NCI-H146 (cell line): ENCODE measurements at regions not wholly inside any gene's neighbourhood (a gene's known extent, or its start where the extent isn't known, plus 50 kb on each side); places are given as distances from the start of the nearest gene placed in this dataset.

ENCODE experiments used
- DNase-seq: peaks from one replicate; lab custom pipeline; 2025; lab: John Stamatoyannopoulos, UW

DNA sequence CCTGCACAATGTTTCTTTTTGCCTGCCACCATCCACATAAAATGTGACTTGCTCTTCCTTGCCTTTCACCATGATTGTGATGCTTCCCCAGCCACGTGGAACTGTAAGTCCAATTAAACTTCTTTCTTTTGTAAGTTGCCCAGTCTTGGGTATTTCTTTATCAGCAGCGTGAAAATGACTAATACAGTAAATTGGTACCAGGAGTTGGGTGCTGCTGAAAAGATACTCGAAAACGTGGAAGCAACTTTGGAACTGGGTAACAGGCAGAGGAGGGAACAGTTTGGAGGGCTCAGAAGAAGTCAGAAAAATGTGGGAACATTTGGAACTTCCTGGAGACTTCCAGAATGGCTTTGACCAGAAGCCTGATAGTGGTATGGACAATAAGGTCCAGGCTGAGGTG, 425.3 kb downstream of the GPATCH2 start:
- DNase-seq, result no peak

DNA sequence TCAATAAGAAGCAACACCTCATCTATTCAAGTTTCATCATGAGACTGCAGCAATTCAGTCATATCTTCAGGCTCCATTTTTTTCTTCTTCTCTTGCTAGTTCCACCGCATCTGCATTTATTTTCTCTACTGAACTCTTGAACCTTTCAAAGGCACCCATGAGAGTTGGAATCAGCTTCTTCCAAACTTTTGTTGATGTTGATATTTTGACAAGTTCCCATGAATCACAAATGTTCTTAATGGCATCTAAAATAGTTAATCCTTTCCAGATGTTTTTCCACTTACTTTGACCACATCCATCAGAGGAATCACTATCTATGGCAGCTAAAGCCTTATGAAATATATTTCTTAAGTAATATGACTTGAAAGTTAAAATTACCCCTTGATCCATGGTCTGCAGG, 434.3 kb downstream of the GPATCH2 start:
- DNase-seq, result no peak

DNA sequence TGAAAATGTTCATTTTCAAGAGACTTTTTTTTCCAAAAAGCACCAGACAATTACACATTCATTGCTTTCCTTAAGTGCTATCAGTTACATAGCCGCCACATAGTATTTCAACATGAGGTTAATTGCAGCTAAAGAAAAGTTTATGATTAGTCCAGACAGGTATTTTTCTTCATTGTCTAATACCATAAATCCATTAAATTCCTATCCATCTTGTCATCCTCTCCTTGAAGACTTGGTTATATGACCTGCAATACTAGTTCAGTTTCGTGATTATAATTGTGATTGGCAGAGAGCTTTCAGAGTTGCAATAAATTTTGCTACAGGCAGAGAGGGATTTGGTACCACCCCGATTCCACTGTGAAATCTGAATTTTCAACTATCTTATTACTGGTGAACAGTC, 437.7 kb downstream of the GPATCH2 start:
- no peak for DNase-seq

DNA sequence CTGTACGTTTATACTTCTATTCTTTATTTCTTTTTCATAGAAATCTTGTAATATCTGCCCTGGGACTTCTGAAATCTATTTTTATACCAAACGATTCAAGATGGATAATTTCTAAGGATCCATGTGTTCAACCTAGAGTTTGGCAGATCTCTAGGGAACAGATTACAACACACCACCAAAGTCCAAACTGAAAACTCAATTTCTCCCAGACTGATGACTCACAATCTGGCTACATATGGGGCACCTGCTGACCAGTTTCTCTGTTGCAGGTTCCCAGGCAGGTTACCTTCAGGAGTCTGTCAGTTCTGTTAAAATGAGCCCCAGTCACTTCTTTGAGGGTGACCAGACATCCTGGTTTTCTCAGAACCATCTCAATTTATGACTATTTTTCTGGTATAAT, 439.4 kb downstream of the GPATCH2 start:
- DNase-seq, result no peak

DNA sequence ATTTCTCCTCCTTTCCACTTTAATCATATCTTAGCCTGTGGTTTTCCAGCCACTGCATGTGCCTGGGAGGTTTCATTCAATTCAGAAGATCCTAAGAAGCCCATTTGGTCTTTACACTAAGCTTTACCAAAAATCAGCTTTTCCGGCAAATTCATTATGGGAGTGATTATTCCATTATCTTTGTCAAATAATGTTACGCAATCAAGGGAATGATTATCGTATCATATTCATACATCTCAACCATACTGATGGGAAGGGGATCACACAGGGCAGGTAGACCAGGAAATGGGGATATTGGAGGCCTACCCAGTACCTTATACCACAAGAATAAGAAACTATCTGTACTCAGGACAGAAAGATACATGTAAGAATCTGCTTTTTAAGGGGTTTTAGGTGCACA, 440.5 kb downstream of the GPATCH2 start:
- no peak for DNase-seq

DNA sequence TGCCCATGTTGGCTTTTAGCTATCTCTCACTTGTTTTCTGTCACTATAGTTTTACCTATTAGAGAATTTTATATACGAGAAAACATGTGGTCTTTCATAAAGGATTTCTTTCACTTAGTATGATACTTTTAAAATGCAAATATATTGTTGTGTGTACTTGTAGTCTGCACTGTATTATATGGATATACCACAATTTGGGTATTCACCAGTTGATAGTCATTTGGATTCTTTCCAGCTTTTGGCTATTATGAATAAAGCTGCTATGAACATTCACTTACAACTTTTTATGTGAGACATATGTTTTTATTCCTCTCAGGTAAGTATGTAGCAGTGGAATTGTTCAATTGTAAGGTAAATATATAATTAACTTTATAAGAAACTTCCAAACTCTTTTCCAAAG, 441.5 kb downstream of the GPATCH2 start:
- DNase-seq, result no peak

DNA sequence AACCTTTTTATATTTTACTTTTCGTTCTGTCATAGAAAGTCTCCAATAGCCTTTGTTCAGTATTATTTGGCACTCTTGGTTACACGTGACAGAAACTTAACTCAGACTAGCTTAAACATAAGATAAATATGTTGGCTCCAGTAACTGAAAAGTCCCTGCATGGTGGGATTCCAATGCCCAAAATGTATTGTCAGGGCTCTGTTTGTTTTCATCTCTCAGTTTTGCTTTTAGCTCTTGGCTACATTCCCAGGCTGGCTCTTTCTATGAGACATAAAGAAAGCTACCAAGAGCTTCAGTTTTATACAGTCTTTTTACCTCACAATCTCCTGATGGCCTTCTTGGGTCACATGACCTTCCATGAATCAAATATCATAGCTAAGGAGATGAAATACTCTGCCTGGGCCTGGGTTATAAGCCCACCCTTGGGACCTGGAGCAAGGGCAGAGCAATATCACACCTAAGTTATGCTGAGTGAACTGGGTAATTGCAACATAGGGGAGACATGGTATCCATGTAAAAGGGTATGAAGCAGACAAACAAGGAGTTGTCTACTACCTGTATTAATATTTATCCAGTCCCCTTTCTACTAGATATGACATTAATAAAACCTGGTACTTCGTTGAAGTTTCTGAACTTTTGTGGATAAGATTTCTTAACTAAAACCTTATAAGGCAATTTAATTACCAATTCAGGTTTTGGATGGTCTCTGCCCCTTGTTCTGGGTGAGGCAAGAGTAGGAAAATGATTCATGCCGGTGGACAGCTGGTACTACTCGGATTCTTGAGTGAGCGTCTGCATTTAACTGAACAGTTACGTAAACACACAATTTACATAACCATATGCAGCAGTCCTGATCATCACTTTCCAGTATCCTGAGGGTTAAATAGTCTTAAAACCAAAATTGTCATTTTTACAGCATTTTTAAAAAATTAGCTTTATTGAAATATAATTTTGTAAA, 442.3 kb downstream of the GPATCH2 start:
- no peak for DNase-seq

DNA sequence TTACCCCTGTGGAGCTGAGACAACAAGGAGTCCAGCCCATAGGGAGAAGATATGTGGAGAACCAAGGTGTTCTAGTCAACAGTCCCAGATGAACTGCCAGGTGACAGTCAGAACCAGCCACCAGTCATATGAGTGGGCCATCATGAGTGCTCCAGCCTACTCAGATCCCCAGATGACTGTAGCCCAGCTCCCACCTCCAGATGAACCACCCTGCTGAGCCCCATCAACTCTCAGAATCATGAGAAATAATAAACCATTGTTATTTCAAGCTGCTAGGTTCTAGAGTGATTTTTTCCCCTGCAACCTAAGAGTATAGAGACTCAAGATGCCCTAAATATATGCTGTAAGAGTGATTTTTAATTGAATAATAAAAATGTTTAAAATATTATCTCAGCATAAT, 444.2 kb downstream of the GPATCH2 start:
- no peak for DNase-seq

DNA sequence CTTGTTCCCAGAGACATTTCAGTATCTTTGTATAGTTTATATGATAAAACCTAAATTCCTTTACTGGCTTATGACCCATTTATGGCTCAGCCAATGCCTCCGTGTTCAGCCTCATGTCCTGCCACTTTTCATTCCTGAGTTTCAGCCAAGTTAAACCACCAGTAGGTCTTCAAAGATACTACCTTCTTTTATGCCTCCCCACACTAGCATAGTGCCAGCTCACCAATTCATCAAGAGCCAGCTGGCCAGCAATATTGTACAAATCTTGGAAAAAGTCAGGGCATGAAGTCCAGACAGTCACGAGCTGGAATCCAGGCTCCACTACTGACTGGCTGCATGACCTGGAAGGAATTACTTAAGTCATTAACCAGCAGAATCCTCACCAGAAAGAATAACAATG, 446.0 kb downstream of the GPATCH2 start:
- no peak for DNase-seq

DNA sequence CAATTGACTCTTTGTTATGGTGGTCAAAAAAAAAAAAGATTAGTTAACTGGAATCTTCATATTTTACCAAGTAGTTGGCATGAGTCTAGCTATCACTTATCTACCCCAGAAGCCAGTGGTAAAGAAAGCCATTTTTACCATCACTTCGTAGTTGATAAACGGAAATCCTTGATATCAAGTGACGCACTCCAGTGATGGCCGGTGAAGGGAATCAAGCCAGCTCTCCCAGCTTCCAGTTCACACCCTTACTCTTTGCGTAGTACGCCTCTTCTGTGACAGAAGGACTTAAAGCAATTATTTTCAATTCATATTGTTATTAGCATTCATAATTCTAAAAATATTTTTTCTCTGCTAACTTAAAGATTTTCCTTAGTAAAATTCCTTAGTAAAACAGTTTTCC, 447.9 kb downstream of the GPATCH2 start:
- DNase-seq, result no peak

DNA sequence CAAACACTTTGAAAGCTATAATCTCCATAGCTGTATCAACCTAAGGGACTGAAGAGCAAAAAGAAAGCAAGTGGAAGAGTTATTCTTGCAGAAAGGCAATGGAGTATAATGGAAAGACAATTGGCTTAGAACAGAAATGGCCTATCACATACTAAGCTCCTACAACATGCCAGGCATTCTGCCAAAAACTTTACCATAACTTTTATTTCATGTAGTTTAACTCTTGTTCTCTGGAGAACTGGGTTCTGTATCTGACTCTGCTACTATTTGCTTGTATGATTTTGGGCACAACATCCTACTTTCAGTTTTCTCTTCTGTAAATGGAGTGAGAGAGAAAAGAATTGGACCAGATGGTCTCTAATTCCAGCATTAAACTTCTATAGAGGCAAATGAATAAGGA, 449.1 kb downstream of the GPATCH2 start:
- DNase-seq, result no peak

DNA sequence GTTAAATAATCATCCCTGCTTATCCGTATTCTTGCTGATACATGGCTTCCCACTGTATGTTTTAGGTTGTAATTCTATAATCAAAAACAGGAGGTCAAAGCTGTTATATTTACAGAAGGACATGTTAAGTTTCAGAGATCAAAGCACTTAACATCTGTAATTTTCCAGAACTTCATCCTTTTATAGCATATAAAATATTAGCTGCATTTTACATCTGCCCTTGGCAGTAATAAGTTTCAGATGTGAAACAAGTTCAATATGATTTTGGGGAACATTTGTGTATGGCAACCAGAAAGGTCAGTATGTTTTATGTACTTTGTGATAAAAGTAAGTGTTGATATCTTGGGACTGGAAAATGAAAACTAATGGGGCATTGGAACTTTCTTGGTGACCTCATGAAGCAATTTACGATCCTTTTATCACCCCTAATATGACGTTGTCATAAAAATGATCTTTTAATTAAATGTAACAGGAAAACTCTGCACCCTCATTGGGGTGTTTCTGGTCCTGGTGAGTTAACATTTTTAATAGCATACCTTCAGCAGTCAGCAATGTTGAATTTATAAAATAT, 449.6 kb downstream of the GPATCH2 start:
- DNase-seq, result no peak

DNA sequence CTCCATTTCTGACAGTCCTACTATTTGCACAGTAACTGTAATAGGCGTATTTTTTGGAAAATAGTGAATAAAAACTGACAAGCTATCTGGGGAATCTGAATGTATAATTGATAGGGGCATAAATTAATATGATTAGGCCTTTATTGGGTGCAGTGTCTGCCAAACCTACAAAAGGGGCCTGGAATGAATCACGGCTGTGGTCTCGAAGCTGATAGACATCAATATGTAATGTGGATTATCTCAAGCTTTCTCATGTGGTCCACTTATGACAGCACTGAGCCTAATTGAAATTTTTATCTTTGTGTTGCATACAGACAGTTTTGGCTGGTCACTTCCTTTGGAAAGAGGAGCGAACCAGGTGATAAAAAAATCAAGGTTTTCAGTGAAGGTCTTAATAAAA, 450.4 kb downstream of the GPATCH2 start:
- no peak for DNase-seq

DNA sequence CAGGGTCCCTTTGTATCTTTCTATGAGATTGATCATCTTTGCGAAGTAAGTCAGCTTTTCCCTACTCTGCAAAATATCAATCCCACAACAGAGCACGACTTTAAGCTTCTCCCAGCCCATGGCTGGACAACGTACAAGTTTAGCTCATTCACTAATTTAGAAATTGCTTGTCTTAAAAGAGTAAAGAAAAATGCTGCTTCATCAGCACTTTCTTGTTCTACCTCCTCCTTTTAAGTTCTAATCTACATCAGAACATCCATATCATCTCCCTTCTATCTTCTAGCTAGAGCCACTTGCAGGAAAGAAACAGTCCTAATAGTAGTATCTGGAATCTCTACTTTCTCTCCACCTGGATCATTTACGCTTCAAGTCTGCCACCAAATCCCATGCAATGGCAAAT, 441.2 kb upstream of the ESRRG start:
- no peak for DNase-seq

DNA sequence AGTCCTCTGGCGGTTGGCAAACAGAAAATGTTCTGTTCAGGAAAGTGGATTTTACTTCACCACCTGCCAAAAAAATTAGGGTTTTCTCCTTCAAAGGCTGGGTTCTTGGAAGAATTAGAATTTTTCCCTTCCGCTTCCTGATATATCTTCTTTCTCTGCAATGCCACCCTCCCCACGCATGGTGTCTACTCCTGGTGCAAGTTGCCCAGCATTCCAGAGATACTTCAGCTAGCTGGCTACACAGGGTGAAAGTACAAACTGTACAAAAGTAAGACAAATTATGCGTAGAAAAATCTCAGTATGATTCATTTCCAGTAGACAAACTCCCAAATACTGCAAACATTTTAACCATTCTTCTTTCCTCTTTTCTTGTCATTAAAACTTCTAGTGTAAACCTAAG, 430.1 kb upstream of the ESRRG start:
- no peak for DNase-seq

DNA sequence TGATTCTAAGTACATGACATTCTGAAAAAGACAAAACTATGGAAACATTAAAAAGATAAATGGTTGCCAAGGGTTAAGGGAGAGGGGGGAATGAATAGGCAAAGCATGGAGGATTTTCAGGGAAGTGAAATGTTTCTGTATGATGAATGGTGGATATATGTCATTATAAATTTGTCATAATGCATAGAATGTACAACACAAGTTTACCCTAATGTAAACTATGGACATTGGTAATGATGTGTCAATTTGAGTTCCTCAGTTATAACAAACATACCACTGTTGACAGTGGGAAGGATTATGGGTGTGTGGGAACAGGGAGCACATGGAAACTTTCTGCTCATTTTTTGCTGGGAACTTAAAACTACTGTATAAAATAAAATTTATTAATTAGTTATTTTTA, 427.1 kb upstream of the ESRRG start:
- DNase-seq, result no peak

DNA sequence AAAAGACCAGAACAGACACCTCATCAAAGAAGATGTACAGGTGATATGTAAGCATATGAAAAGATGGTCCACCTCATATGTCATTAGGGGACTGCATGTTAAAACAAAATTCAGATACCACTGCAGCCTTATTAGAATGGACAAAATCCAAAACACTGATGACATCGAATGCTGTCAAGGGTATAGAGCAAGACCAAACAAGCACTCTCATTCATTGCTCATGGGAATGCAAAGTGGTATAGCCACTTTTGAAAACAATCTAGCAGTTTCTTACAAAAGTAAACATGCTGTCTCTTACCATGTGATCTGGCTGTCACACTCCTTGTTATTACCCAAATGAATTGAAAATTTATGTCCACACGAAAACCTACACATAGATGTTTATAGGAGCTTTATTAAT, 426.6 kb upstream of the ESRRG start:
- no peak for DNase-seq

DNA sequence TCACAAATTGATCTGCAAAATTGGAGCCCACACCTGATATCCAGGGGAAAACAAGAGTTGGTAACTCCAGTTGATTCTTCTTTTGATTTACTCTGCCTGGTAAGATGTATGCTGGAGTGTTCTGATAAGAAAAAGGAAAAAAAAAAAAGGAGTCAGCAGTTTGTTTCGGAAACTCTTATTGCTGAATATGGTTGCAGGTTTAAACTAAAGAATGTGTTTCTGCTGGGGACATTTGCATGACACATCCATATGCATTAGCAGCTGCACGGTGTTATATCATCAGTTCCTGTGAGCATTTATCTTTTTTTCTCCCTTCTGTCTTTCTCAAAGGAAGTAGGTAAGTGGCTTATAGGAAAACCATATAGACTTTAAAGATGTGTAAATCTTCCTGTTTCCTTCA, 418.5 kb upstream of the ESRRG start:
- no peak for DNase-seq

DNA sequence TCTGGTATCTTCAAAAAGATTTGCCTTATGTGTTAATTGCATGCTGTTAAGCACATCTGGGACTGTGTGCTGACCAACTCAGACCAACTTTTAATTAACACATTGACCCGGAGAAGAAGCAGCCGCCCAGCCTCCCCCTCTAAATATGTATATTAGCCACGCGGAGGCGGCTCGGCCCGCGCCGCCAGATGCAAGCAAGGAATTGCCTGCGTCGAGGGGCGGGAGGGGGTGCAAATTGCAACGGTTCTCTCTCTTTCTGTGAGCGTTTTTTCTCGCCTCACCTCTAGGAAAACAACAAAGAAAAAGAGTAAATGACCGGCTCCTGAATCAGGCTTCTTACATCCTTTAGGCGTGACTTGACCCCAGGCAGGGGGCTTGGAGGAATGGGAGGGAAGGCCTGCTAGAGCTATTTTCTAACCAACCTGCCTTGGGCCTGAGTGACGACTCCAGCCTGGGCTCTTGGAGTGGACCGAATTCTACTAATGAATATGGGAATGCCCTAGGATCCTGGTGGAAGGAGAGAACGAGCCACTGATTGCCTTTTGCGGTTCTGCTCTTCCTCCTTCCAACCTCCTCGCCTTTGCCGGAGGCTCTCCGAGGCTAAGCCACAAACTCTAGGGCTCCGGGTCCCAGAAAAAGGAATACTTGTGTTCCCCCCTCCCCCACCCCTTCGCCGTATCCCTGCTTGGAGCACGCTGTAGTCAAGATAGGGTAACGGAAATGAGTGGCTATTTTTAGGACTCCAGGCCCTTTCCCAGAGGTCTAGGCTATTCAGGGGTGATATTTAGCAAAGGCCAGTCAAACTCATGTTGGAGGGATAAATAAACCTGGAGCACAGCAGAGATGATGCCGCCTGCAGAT, 417.0 kb upstream of the ESRRG start:
- no peak for DNase-seq

DNA sequence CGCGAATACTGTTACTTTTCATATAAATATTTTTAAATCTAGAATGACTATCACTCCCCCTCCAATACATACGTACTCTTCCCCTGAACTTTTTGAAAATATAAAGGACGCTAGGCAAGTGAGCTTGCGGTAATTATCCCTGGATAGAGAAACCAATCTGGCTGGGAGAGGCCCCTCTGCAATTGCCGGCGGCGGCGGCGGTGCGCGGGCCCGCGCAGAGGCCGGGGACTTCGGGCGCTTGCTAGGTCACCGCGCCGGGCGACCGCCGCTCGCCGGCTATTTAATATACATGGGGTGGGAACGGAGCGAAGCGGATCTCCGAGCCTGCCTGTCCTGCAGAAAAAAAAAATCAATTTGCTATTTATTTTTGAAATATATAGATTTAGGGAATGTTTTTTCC, 416.3 kb upstream of the ESRRG start:
- DNase-seq, result no peak

DNA sequence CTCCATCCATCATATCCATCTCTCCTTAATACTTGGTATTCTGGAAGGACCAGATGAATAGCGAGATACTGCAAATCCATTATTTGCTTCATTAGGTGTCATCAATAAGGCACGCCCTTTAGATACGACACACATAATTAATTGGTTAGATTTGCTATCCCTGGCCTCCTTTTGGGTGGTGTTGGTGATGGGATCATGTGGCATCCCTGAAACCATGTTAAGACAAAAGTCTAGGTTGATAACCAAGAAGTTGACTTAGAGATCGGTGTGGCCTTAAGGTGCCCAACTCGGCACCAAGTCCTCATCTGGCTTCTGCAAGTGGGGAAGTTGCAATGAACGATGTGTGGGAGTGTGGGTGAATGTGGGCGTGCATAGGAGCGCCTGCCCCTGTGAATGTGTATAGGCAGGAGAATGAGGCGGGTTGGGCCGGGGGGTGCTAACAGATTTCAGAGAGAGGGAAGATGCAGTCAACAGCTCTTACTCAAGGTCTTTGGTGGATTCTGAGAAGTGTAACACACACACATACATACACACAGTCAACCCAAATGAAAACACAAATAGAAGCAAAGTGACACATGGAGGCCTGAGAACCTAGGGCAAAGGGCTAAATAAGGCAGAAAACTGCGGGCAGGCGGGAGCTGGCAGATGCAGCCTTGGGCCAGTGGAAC, 415.7 kb upstream of the ESRRG start:
- no peak for DNase-seq

DNA sequence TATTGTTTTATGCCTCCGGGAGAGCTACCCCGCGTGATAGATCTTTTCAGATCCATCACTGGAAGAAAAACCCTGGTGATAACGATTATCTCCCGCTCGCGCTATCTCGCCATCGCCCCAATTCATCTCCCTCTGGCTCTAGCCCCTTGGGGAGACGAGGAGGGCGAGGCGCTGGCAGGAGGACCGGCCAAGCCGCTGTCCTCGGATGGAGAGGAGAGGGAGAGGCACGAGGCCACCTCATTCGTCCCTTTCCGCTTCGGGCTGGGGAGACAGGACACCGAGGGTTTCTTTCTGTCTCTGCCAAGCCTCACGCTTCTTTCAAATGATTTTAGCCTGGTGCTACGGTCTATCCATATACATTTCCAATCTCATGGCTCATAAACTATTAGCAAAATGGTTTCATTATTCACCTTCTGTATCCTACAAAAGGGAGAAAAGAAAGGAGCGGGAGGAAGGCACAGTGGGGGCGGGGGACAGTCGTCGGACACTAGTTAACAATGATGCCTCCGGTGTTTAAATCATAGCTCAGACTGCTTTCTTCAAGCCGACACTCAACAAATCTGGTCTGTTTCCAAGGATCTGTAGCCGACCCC, 415.0 kb upstream of the ESRRG start:
- DNase-seq, result no peak
